Stimulated activated CD4-positive, alpha-beta T cell treated with anti-CD3 and anti-CD28 coated beads, TNF-alpha, amount 100 ng/mL, for 4 hours (primary cell): ENCODE measurements at regions not wholly inside any gene's neighbourhood (a gene's known extent, or its start where the extent isn't known, plus 50 kb on each side); places are given as distances from the start of the nearest gene placed in this dataset.
A peak's percentile ranks its signal among the peaks of the same experiment; 100 is the strongest.
"Not testable (repeated sequence)": the region's sequence is repeated elsewhere in the genome, so short reads cannot be mapped to it uniquely, and the experiment has no call there.

ENCODE experiments used
- DNase-seq, 3 experiments: peaks; one replicate each; pipeline ENCODE4 v3.0.0-alpha.2; 2020; ENCODE audit warnings: low read depth in 3 of 3

GRCh38 chrX:89350024-89350423 lies 571.7 kb upstream of the TGIF2LX start:
- DNase-seq, result not testable (repeated sequence)

DNA sequence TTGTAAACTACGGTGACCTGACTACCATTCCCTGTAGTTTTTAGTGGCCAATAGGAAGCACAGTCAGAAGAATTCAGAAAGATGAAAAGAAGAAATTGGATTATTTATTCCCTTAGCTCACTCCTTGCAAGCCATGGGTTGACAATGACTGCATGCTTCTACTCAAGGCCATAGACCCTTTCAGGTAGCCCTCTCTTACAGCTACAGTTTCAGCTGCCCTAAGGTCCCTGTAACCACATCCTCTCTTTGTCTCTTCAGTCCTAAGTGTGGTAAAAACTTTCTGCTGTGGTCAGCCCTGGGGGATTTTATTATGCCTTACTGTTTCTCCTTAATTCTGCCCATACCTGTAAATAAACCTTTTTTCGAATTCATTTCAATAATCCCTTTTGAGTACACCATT lies 551.8 kb upstream of the TGIF2LX start:
- not testable (repeated sequence) for DNase-seq

DNA sequence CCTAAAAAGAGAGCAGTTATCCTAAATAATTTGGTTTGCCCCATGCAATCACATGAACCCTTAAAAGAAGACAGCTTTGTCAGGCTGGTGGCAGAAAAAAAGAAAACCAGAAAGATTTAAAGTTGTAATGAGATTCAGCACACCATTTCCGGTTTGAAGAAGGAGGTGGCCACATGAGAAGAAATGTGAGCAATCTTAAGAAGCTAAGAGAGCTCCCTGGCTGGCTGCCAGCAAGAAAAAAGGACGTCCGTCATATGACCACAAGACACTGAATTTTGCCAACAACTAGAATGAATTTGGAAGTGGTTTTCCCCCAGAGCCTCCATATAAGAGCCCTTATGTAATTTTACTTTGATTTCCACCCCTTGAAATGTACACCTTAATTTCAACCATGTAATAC lies 528.7 kb upstream of the TGIF2LX start:
- DNase-seq, result not testable (repeated sequence)

GRCh38 chrX:89402818-89403217 lies 518.9 kb upstream of the TGIF2LX start:
- not testable (repeated sequence) for DNase-seq

DNA sequence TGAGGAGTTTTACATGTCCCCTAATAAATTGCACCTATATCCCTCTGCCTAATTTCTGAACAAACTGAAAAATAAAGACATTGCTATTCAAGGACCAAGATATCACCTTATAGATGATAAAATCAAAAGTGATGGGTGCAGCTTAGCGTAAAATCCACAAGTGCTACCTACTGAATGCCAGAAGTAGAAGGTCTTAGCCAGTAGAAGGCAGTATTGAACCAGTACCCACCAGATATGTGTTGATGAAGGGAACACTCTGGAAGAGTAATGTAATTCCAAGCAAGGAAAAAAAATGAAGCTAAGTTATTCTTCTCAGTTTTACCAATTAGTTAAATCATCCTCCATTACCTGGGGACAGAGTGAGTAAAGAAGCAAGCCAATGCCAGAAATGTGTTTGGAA lies 516.6 kb upstream of the TGIF2LX start:
- not testable (repeated sequence) for DNase-seq

GRCh38 chrX:89416930-89417329 lies 504.8 kb upstream of the TGIF2LX start:
- DNase-seq, result peak in 1 of 3 experiments; percentile 0

DNA sequence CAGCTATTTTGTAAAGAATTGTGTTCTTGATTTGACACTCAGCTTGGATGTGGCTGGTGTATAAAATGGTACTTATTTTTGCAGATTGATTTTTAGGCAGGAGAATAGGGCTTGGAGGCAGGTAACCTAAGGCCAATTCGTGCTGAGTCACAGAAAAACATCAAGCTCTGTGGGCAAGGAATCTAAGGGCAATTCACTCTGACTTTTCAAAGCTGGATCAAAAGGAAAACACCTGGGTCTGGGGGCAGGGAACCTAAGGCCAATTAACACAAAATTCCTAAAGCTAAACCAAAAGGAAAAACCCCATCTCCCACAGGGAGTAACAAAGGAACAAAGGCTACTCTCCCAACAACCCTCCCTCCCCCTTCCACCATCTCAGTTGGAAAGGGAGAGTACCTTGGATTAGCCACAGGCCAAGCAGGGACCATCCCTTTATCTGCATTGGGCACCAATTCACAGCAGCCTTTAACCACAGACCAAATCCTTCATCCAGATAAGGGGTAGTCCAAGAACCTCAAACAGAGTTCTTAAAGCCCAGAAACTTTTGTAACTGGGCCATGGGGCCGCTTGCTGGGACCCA lies 489.0 kb upstream of the TGIF2LX start:
- not testable (repeated sequence) for DNase-seq
